ENCODE measurements at regions not wholly inside any gene's neighbourhood (a gene's known extent, or its start where the extent isn't known, plus 50 kb on each side); places are given as distances from the start of the nearest gene placed in this dataset.
"Not testable (repeated sequence)": the region's sequence is repeated elsewhere in the genome, so short reads cannot be mapped to it uniquely, and the experiment has no call there.

DNA sequence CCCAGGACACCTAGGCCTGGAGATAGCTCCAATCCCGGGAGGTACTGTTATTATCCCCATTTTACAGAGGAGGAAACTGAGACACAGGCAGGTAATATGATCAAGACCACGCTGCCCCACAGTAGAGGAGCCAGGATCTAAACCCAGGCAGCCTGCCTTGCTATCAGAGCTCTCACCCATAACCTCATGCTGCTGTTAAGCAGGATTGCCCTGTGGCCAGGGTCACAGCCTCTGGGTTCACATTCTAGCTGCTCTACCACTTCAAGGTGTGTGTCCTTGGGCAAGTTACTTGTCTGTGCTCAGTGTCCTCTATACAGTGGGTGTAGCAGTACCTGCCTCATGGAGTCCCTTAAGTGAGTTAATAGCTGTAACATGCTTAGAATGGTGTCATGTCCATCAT, 1015.3 kb downstream of the KCNJ18 start:
- TF ChIP-seq, protein P1, sequence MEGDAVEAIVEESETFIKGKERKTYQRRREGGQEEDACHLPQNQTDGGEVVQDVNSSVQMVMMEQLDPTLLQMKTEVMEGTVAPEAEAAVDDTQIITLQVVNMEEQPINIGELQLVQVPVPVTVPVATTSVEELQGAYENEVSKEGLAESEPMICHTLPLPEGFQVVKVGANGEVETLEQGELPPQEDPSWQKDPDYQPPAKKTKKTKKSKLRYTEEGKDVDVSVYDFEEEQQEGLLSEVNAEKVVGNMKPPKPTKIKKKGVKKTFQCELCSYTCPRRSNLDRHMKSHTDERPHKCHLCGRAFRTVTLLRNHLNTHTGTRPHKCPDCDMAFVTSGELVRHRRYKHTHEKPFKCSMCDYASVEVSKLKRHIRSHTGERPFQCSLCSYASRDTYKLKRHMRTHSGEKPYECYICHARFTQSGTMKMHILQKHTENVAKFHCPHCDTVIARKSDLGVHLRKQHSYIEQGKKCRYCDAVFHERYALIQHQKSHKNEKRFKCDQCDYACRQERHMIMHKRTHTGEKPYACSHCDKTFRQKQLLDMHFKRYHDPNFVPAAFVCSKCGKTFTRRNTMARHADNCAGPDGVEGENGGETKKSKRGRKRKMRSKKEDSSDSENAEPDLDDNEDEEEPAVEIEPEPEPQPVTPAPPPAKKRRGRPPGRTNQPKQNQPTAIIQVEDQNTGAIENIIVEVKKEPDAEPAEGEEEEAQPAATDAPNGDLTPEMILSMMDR (IDR thresholded peaks at IDR 0.05; ENCODE audit: unreplicated experiment) = no peak
- Mint-ChIP-seq H3K4me1 (ENCODE audit: low read depth) (no peaks in the 10 kb centered on the region), H3K9me3 (ENCODE audit: low read depth) (peaks cover 53% of the 10 kb centered on the region), H3K27ac (no peak overlapping the region), H3K4me3 (ENCODE audit: low read depth) (no peak overlapping the region), H3K36me3 (ENCODE audit: insufficient read depth) (peaks cover 8% of the 10 kb centered on the region), H3K27me3 (no peaks in the 10 kb centered on the region)
- DNase-seq (ENCODE audit: low spot score, unreplicated experiment) = no peak

DNA sequence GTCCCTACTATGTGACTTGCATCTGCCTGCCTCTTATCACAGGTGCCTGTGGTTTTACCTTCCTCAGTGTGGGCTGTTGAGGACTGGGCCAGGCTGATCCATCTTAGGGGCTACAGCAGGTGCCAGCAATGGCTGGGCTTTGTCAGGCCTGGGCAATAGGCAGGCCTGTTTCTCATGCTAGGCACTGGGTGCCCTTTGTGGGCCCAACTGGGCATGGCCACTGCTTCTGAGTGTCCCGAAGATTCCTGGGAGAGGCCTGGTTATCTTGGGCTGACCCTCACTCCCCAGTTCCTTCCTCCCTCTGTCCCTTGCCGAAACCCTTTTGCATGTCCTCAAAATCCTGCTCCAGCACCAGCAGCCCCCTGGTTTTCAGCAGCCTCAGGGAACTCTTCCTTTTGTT, 1024.9 kb downstream of the KCNJ18 start:
- Mint-ChIP-seq H3K36me3 (ENCODE audit: insufficient read depth) (peaks cover 9% of the 10 kb centered on the region), H3K4me3 (ENCODE audit: low read depth) (no peak overlapping the region), H3K27ac (no peak overlapping the region), H3K27me3 (no peaks in the 10 kb centered on the region), H3K9me3 (ENCODE audit: low read depth) (peaks cover 64% of the 10 kb centered on the region), H3K4me1 (ENCODE audit: low read depth) (no peaks in the 10 kb centered on the region)
- DNase-seq (ENCODE audit: low spot score, unreplicated experiment) = no peak
- TF ChIP-seq, protein P1 (IDR thresholded peaks at IDR 0.05; ENCODE audit: unreplicated experiment) = no peak

DNA sequence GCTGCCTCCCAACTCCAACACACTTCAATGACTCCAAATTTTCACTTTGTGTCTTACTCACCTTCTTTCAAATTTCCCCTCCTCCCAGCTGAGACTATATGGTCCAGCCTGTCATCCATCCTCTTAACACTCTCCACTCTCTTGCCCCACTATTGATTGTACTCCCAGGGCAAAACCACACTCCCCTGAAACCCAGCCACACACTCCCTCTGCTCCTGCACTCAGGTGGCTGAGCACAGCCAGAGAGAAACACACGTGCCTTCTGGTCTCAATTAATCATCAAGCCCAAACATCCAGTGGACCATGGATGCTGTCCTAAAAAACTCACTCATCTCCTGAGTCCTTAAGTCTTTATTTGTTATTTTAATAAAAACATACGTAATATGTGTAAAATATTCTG, 1026.4 kb downstream of the KCNJ18 start:
- Mint-ChIP-seq H3K4me1 (ENCODE audit: low read depth) (no peaks in the 10 kb centered on the region), H3K27ac (no peak overlapping the region), H3K4me3 (ENCODE audit: low read depth) (no peak overlapping the region), H3K36me3 (ENCODE audit: insufficient read depth) (peaks cover 5% of the 10 kb centered on the region), H3K9me3 (ENCODE audit: low read depth) (peaks cover 61% of the 10 kb centered on the region), H3K27me3 (no peaks in the 10 kb centered on the region)
- no peak for DNase-seq (ENCODE audit: low spot score, unreplicated experiment)
- TF ChIP-seq, protein P1 (IDR thresholded peaks at IDR 0.05; ENCODE audit: unreplicated experiment) = no peak

DNA sequence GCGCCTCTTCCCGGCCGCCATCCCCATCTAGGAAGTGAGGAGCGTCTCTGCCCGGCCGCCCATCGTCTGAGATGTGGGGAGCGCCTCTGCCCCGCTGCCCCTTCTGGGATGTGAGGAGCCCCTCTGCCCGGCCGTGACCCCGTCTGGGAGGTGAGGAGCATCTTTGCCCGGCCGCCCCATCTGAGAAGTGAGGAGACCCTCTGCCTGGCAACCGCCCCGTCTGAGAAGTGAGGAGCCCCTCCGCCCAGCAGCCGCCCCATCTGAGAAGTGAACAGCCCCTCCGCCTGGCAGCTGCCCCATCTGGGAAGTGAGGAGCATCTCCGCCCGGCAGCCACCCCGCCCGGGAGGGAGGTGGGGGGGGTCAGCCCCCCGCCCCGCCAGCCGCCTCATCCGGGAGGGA, 1048.7 kb downstream of the KCNJ18 start:
- H3K36me3 Mint-ChIP-seq (ENCODE audit: insufficient read depth); DNase-seq (ENCODE audit: low spot score, unreplicated experiment); H3K4me3 Mint-ChIP-seq (ENCODE audit: low read depth); H3K27ac Mint-ChIP-seq; H3K4me1 Mint-ChIP-seq (ENCODE audit: low read depth); H3K27me3 Mint-ChIP-seq: not testable (repeated sequence)
- peaks cover 47% of the 10 kb centered on the region for H3K9me3 Mint-ChIP-seq (ENCODE audit: low read depth)
